DOHH2 (cell line): ENCODE measurements at regions not wholly inside any gene's neighbourhood (a gene's known extent, or its start where the extent isn't known, plus 50 kb on each side); places are given as distances from the start of the nearest gene placed in this dataset.

Experiments used
- CTCF ChIP-seq: fragments of 200-600 bp; sonication (generic); IDR thresholded peaks from one replicate; pipeline ENCODE4 v1.5.1; 2014; ENCODE audit warnings: antibody characterized with exemption, mild to moderate bottlenecking, low read depth, low read length; ENCODE audit not compliant: poor library complexity, severe bottlenecking
- EZH2phosphoT487 ChIP-seq: fragments of 200-600 bp; sonication (generic); IDR thresholded peaks from 2 replicates; pipeline ENCODE4 v1.6.1; 2017; ENCODE audit warnings: borderline replicate concordance, mild to moderate bottlenecking, antibody characterized with exemption, low read length, moderate library complexity, mixed read lengths

- TF ChIP-seq EZH2phosphoT487, result no peak
- TF ChIP-seq CTCF, result no peak
These were observed 2032.3 kb downstream of the MRPL39 start for GRCh38 chr21:23574932-23575331.
